Testis (tissue), 2 donors: ENCODE measurements at regions not wholly inside any gene's neighbourhood (a gene's known extent, or its start where the extent isn't known, plus 50 kb on each side); places are given as distances from the start of the nearest gene placed in this dataset.

Source experiments
- DNase-seq: peaks from one replicate; pipeline ENCODE4 v3.0.0-alpha.2; 2019
- H3K27ac ChIP-seq, 2 donors: fragments of 200-600 bp; sonication (generic); one replicate each; pipeline ENCODE4 v1.5.1; 2019
- H3K27me3 ChIP-seq: fragments of 200-600 bp; sonication (generic); one replicate; pipeline ENCODE4 v1.5.1; 2019
- H3K36me3 ChIP-seq: fragments of 200-600 bp; sonication (generic); one replicate; pipeline ENCODE4 v1.5.1; 2017; ENCODE audit warnings: low read depth; ENCODE audit errors: missing control alignments
- H3K4me1 ChIP-seq: fragments of 200-600 bp; sonication (generic); one replicate; pipeline ENCODE4 v1.5.1; 2019
- H3K4me3 ChIP-seq, 2 donors: fragments of 200-600 bp; sonication (generic); one replicate each; pipeline ENCODE4 v1.5.1; 2017 to 2019
- H3K9me3 ChIP-seq: fragments of 200-600 bp; sonication (generic); one replicate; pipeline ENCODE4 v1.5.1; 2017
- POLR2A ChIP-seq: fragments of 450-650 bp; IDR thresholded peaks from one replicate; pipeline ENCODE4 v1.6.1; 2017; ENCODE audit warnings: antibody characterized with exemption, mild to moderate bottlenecking, moderate library complexity
- WGBS, 2 donors: methylation state at CpG; one replicate each; pipeline ENCODE4 v1.1.5; 2018; 5-methylcytosine and 5-hydroxymethylcytosine counted together
- intact Hi-C: fragments of 100-400 bp; cut with DNase I; formaldehyde crosslinking; loops from one replicate; pipeline ENCODE4 v1.15.1; 2023; ENCODE audit warnings: low total_unique reads
- TF ChIP-seq, protein P1 (sequence below), 3 experiments: fragments of 450-650 bp in 2 of 3; fragments of 200-600 bp in 1 of 3; sonication (generic) in 1 of 3; IDR thresholded peaks; one replicate each; pipeline ENCODE4 v1.5.1; 2016 to 2019; ENCODE audit warnings: antibody characterized with exemption in 3 of 3, mild to moderate bottlenecking in 2 of 3, moderate library complexity in 1 of 3

DNA sequence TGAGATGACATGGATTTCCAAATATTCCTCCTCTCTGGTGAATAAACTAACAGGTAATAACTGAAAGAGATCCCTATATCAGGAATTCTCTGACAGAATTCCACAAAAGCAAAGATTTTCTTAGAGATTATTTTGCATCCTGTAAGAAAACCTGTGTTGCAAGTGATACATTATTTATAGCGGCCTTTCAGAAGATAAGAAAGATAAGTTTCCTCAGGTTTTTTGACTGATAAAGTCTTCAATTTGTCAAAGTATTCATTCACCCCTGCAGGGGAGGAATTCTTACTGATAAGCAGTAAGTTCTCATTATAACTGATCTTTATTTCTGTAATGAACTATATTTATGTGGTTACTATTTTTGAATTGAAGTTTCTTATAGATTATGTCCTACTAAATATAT lies 554.0 kb downstream of the ARL4A start:
- no peak for TF ChIP-seq POLR2A
- TF ChIP-seq, protein P1, sequence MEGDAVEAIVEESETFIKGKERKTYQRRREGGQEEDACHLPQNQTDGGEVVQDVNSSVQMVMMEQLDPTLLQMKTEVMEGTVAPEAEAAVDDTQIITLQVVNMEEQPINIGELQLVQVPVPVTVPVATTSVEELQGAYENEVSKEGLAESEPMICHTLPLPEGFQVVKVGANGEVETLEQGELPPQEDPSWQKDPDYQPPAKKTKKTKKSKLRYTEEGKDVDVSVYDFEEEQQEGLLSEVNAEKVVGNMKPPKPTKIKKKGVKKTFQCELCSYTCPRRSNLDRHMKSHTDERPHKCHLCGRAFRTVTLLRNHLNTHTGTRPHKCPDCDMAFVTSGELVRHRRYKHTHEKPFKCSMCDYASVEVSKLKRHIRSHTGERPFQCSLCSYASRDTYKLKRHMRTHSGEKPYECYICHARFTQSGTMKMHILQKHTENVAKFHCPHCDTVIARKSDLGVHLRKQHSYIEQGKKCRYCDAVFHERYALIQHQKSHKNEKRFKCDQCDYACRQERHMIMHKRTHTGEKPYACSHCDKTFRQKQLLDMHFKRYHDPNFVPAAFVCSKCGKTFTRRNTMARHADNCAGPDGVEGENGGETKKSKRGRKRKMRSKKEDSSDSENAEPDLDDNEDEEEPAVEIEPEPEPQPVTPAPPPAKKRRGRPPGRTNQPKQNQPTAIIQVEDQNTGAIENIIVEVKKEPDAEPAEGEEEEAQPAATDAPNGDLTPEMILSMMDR (IDR thresholded peaks at IDR 0.05), result no peak
- Histone ChIP-seq H3K27me3 (no peaks in the 10 kb centered on the region), H3K4me1 (no peaks in the 10 kb centered on the region), H3K4me3 (no peak overlapping the region), H3K27ac (no peak overlapping the region), H3K36me3 (no peaks in the 10 kb centered on the region), H3K9me3 (no peaks in the 10 kb centered on the region)
- WGBS, 2 donors, result 68 to 82% methylated on average over 1 of the region's 1 CpG
- no peak for DNase-seq
- intact Hi-C loops, result no loop called here

DNA sequence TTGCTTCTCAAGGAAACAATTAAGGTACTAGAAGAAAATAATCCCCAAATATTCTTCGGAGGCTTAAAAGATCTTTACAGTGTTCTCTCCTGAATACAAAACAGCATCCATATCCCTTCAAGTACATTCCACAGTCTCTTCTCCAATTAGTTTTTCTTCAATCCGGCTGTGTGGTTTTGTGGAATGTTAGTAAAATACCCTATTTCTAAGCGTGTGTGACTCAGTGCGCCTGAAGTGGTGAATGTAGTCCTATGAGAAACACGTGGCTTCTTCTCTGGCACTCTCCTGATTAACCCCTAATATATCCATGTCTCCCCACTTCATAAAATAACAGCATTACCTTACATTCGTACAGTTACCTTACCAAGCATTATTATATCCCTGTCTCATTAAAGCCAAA lies 570.2 kb downstream of the ARL4A start:
- Histone ChIP-seq H3K27ac (no peak overlapping the region), H3K27me3 (no peaks in the 10 kb centered on the region), H3K4me1 (no peaks in the 10 kb centered on the region), H3K4me3 (no peak overlapping the region), H3K9me3 (no peaks in the 10 kb centered on the region), H3K36me3 (no peaks in the 10 kb centered on the region)
- intact Hi-C loops, result no loop called here
- no peak for TF ChIP-seq POLR2A
- TF ChIP-seq, protein P1 (IDR thresholded peaks at IDR 0.05), result no peak
- DNase-seq, result no peak
- WGBS, 2 donors, result 76 to 84% methylated on average over 6 of the region's 6 CpGs

DNA sequence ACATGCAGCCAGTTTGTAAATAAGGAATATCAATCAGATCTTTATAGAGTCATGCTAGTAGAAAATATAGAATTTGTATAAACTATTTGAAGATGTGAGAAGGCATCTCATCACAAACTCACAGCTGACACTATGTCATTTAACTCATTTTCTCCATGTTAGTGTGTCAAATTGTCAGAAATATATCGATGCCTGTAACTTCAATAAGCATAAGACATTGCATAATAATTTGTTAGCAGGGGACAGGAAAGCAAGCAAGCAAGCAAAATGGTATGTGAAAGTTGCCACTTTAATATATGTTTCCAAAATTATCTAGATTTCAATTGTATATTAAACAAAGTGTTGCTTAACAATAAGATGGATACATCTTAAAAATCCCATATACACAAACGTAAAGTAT lies 571.0 kb downstream of the ARL4A start:
- no peaks in the 10 kb centered on the region for H3K9me3 ChIP-seq
- H3K4me1 ChIP-seq, result no peaks in the 10 kb centered on the region
- TF ChIP-seq, protein P1 (IDR thresholded peaks at IDR 0.05), result no peak
- TF ChIP-seq POLR2A, result no peak
- intact Hi-C loops, result no loop called here
- no peak overlapping the region for H3K4me3 ChIP-seq
- H3K27ac ChIP-seq, result no peak overlapping the region
- no peaks in the 10 kb centered on the region for H3K36me3 ChIP-seq
- WGBS, 2 donors, result 90 to 92% methylated on average over 2 of the region's 2 CpGs
- no peaks in the 10 kb centered on the region for H3K27me3 ChIP-seq
- no peak for DNase-seq

DNA sequence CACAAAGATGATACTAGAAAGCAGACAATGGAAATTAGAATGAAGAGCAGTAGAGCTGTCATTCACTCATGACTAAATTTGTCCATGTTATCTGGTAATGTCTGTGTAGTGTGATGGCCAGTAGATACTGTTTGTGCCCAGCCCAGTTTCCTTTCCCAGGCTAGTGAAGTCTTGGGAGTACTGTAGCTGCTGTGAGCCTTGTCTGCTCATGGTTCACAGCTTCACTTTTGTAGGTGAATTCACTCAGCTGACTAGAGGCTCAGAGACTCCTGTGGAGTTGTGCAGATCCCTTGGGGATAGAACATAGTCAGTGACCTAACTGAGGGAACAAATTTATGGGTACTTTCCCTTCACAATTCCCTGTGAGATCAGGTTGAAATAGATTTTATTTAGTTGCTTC lies 572.5 kb downstream of the ARL4A start:
- Histone ChIP-seq H3K27me3 (no peaks in the 10 kb centered on the region), H3K36me3 (no peaks in the 10 kb centered on the region), H3K27ac (no peak overlapping the region), H3K4me1 (no peaks in the 10 kb centered on the region), H3K9me3 (no peaks in the 10 kb centered on the region), H3K4me3 (no peak overlapping the region)
- TF ChIP-seq POLR2A, result no peak
- no peak for DNase-seq
- intact Hi-C loops, result loop anchor here (5.0 kb wide), 1 partner anchor 738 kb away; no protein-coding TSS in a partner anchor

DNA sequence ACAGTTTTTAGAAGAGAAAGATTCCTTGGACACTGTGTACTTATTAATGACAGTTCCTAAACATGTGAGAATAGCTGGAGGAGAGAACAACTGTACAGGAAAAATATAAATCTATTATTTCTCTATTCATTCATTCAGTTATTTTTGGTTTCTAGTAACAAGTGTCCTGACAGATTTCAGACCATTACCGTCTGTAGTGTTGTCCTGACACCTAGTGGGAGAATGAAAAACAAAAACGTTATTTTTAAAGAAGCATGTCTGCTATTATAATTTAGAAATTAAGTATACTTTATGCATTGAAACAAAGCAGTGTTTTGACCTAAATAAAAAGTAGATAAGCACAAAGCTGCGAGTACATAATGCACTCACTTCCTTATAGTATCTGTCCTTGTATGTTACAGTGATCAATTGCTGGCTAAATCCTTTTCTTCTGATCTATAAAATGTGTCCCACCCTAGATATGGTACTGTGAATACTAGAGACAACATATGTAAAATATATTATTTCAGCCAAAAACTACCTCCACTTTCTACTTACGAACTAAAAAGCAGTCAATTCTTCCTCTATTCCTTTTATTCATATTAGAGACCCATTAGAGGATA lies 575.6 kb downstream of the ARL4A start:
- intact Hi-C loops, result loop anchor here (5.0 kb wide), 1 partner anchor 741 kb away; no protein-coding TSS in a partner anchor
- H3K4me3 ChIP-seq, result no peak overlapping the region
- H3K36me3 ChIP-seq, result no peaks in the 10 kb centered on the region
- no peak for DNase-seq
- H3K27me3 ChIP-seq, result no peaks in the 10 kb centered on the region
- TF ChIP-seq POLR2A, result no peak
- TF ChIP-seq, protein P1 (IDR thresholded peaks at IDR 0.05), result peak; percentile 36 to 48 (median 47)
- H3K9me3 ChIP-seq, result no peaks in the 10 kb centered on the region
- no peak overlapping the region for H3K27ac ChIP-seq
- H3K4me1 ChIP-seq, result no peaks in the 10 kb centered on the region
- WGBS, 2 donors, result 12 to 31% methylated on average over 4 of the region's 4 CpGs
